Calu3 (cell line): ENCODE measurements at regions not wholly inside any gene's neighbourhood (a gene's known extent, or its start where the extent isn't known, plus 50 kb on each side); places are given as distances from the start of the nearest gene placed in this dataset.
"Not testable (repeated sequence)": the region's sequence is repeated elsewhere in the genome, so short reads cannot be mapped to it uniquely, and the experiment has no call there.

Experiments
- BruUV-seq: library from RNA; stranded (reverse); fragments of 400-500 nt; replicated peaks from 2 replicates; lab custom pipeline; 2021; lab: Mats Ljungman, UMichigan
- CTCF ChIA-PET: fragments of 300-600 bp; sonication (Branson Sonifier 250); formaldehyde crosslinking; loops from one replicate; lab custom pipeline; 2022; ENCODE audit warnings: antibody characterized with exemption; lab: Charles Lee
- DNase-seq: peaks from one replicate; pipeline ENCODE4 v3.0.0; 2022
- H3K27ac Mint-ChIP-seq: one replicate; pipeline ENCODE4 v1.8.0; 2022; ENCODE audit warnings: mixed read lengths; ENCODE audit not compliant: unreplicated experiment
- H3K27me3 Mint-ChIP-seq: one replicate; pipeline ENCODE4 v1.8.0; 2022; ENCODE audit warnings: mixed read lengths; ENCODE audit not compliant: unreplicated experiment
- H3K36me3 Mint-ChIP-seq: one replicate; pipeline ENCODE4 v1.8.0; 2022; ENCODE audit warnings: mild to moderate bottlenecking, moderate library complexity, mixed read lengths; ENCODE audit not compliant: insufficient read depth, unreplicated experiment
- H3K4me1 Mint-ChIP-seq: one replicate; pipeline ENCODE4 v1.8.0; 2022; ENCODE audit warnings: mild to moderate bottlenecking, low read depth, mixed read lengths; ENCODE audit not compliant: unreplicated experiment
- H3K4me3 Mint-ChIP-seq: one replicate; pipeline ENCODE4 v1.8.0; 2022; ENCODE audit warnings: mild to moderate bottlenecking, low read depth, moderate library complexity, mixed read lengths; ENCODE audit not compliant: unreplicated experiment
- H3K9me3 Mint-ChIP-seq: one replicate; pipeline ENCODE4 v1.8.0; 2022; ENCODE audit warnings: low read depth, mixed read lengths; ENCODE audit not compliant: unreplicated experiment
- intact Hi-C: fragments of 100-400 bp; cut with micrococcal nuclease; formaldehyde crosslinking; loops from one replicate; pipeline ENCODE4 v1.10.0; 2022; ENCODE audit not compliant: unreplicated experiment
- TF ChIP-seq, protein P1 (sequence below): fragments of 200-600 bp; IDR thresholded peaks from one replicate; pipeline ENCODE4 v1.8.0; 2022; ENCODE audit warnings: antibody characterized with exemption; ENCODE audit not compliant: unreplicated experiment

DNA sequence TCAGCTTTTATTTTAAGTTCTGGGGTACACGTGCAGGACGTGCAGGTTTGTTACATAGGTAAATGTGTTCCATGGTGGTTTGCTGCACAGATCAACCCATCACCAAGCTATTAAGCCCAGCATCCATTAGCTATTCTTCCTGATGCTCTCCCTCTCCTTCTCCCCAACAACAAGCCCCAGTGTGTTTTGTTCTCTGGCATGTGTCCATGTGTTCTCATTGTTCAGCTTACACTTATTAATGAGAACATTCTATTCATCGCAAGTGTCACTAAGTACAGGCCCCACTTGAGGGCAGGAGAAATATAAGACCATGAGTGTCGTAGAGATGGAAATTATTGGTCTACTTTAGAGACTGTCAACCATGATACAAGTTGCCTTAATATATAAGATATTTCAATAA is 615.1 kb downstream of the CDH8 start:
- CTCF ChIA-PET = no interaction called here
- Mint-ChIP-seq H3K4me3 (no peak overlapping the region), H3K36me3 (no peaks in the 10 kb centered on the region), H3K27me3 (no peaks in the 10 kb centered on the region), H3K27ac (no peak overlapping the region), H3K9me3 (peaks cover 16% of the 10 kb centered on the region), H3K4me1 (no peaks in the 10 kb centered on the region)
- no TSS peak for BruUV-seq
- TF ChIP-seq, protein P1, sequence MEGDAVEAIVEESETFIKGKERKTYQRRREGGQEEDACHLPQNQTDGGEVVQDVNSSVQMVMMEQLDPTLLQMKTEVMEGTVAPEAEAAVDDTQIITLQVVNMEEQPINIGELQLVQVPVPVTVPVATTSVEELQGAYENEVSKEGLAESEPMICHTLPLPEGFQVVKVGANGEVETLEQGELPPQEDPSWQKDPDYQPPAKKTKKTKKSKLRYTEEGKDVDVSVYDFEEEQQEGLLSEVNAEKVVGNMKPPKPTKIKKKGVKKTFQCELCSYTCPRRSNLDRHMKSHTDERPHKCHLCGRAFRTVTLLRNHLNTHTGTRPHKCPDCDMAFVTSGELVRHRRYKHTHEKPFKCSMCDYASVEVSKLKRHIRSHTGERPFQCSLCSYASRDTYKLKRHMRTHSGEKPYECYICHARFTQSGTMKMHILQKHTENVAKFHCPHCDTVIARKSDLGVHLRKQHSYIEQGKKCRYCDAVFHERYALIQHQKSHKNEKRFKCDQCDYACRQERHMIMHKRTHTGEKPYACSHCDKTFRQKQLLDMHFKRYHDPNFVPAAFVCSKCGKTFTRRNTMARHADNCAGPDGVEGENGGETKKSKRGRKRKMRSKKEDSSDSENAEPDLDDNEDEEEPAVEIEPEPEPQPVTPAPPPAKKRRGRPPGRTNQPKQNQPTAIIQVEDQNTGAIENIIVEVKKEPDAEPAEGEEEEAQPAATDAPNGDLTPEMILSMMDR = no peak
- no peak for DNase-seq
- intact Hi-C loops = no loop called here

DNA sequence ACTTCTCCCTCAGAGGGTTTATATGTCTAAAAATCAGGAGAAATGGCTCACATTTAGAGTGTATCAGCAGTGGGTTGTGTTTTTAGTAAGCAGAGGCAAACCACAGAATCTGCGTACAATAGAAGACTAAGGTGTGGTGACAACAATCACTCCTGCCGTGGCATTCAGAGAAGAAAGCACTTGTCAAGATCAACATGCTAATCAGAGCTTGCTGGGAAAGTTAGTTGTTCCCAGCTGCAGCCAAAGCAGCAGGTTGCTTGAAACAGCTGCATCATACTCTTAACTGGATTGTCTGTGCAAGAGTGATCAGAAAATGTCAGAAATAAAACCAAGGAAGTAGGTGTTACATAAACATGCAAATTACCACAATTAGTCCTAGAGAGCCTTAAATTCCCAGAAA is 616.4 kb downstream of the CDH8 start:
- no peaks in the 10 kb centered on the region for H3K4me1 Mint-ChIP-seq
- H3K9me3 Mint-ChIP-seq = peaks cover 12% of the 10 kb centered on the region
- TF ChIP-seq, protein P1 = no peak
- CTCF ChIA-PET = no interaction called here
- no peak for DNase-seq
- no peak overlapping the region for H3K27ac Mint-ChIP-seq
- BruUV-seq = no TSS peak
- H3K4me3 Mint-ChIP-seq = no peak overlapping the region
- no peaks in the 10 kb centered on the region for H3K36me3 Mint-ChIP-seq
- no peaks in the 10 kb centered on the region for H3K27me3 Mint-ChIP-seq
- intact Hi-C loops = no loop called here

DNA sequence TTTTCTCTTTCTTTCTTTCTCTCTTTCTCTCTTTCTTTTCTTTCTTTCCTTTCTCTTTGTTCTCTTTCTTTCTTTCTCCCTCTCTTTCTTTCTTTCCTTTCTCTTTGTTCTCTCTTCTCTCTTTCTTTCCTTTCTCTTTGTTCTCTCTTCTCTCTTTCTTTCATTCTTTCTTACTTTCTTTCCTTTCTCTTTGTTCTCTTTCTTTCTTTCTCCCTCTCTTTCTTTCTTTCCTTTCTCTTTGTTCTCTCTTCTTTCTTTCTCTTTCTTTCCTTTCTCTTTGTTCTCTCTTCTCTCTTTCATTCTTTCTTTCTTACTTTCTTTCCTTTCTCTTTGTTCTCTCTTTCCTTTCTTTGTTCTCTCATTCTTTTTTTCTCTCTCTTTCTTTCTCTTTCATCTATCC is 617.4 kb downstream of the CDH8 start:
- BruUV-seq, intact Hi-C loops, DNase-seq, H3K4me1 Mint-ChIP-seq, H3K36me3 Mint-ChIP-seq, CTCF ChIA-PET, H3K27ac Mint-ChIP-seq, H3K27me3 Mint-ChIP-seq, H3K4me3 Mint-ChIP-seq: not testable (repeated sequence)
- H3K9me3 Mint-ChIP-seq = peaks cover 12% of the 10 kb centered on the region

DNA sequence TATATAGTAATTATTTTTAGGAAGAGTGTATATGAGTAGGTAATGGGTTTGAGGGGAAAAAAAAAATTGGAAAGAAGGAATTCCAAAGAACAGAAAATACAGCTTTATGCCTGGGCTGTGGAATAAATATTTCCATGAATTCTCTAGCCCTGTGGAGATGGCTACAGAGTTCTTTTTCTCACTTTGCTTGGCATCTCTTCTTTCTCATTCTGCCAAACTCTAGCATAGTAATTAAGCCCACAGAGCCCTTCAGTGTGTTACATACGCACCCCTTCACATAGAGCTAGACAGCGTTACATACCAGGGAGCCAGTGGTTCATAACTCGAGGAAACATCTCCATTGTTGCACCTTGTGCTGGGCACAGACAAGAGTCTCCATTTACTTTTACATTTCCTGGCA is 621.1 kb downstream of the CDH8 start:
- no peak overlapping the region for H3K4me3 Mint-ChIP-seq
- CTCF ChIA-PET = interaction anchor here (1.1 kb wide), 1 partner anchor 39 kb away, joined by 3 read pairs; no protein-coding TSS in a partner anchor
- H3K36me3 Mint-ChIP-seq = no peaks in the 10 kb centered on the region
- H3K9me3 Mint-ChIP-seq = peaks cover 9% of the 10 kb centered on the region
- H3K27ac Mint-ChIP-seq = no peak overlapping the region
- intact Hi-C loops = no loop called here
- no peak for DNase-seq
- no TSS peak for BruUV-seq
- H3K4me1 Mint-ChIP-seq = no peaks in the 10 kb centered on the region
- TF ChIP-seq, protein P1 = no peak
- no peaks in the 10 kb centered on the region for H3K27me3 Mint-ChIP-seq

DNA sequence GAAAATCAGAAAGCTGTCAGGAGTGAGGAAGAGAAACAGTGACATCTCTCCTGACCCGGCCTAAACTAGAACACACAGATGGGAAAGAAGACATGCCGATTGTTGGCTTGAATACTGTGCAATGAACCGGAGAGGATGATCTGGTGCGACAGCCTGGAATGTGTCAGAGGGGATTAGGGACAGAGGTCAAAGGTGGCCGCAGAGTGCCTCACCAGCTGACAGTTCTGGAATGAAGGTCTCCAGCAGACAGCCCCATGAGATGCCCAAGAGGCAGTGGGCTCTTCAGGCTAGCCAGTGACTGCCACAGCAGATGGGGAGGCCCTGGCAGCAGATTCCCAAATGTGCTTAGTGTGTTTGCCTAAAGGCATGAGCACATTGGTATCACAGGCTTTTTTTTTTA is 623.2 kb downstream of the CDH8 start:
- H3K27me3 Mint-ChIP-seq = no peaks in the 10 kb centered on the region
- no peak overlapping the region for H3K27ac Mint-ChIP-seq
- H3K4me1 Mint-ChIP-seq = no peaks in the 10 kb centered on the region
- DNase-seq = no peak
- H3K36me3 Mint-ChIP-seq = no peaks in the 10 kb centered on the region
- CTCF ChIA-PET = no interaction called here
- no TSS peak for BruUV-seq
- intact Hi-C loops = no loop called here
- no peak overlapping the region for H3K4me3 Mint-ChIP-seq
- H3K9me3 Mint-ChIP-seq = peaks cover 5% of the 10 kb centered on the region
- TF ChIP-seq, protein P1 = no peak
